AG04450 (cell line): ENCODE measurements at regions not wholly inside any gene's neighbourhood (a gene's known extent, or its start where the extent isn't known, plus 50 kb on each side); places are given as distances from the start of the nearest gene placed in this dataset.
"Not testable (repeated sequence)": the region's sequence is repeated elsewhere in the genome, so short reads cannot be mapped to it uniquely, and the experiment has no call there.

ENCODE experiments used
- CTCF ChIA-PET: fragments of 300-600, 350-600 bp; formaldehyde crosslinking; extraction: SDS; loops from one replicate; lab custom pipeline; 2022; ENCODE audit warnings: antibody characterized with exemption, inconsistent platforms; lab: Charles Lee
- POLR2A ChIA-PET: fragments of 350-600 bp; formaldehyde crosslinking; extraction: SDS; loops from one replicate; lab custom pipeline; 2021; ENCODE audit warnings: antibody characterized with exemption, inconsistent platforms; lab: Yijun Ruan, JAX
- DNase-seq: peaks from one replicate; pipeline ENCODE4 v3.0.0-alpha.2; 2011; ENCODE audit warnings: low read depth, low spot score
- H3K27ac ChIP-seq: one replicate; pipeline ENCODE4 v1.5.1; 2012; ENCODE audit warnings: low read depth, low read length, control low read depth
- H3K27me3 ChIP-seq: one replicate; pipeline ENCODE4 v1.6.0; 2012; ENCODE audit warnings: low read length; ENCODE audit not compliant: control insufficient read depth, insufficient read depth
- H3K4me3 ChIP-seq: 2 replicates; pipeline ENCODE4 v1.5.1; 2011; ENCODE audit warnings: mild to moderate bottlenecking, low read depth, low read length, control low read depth
- H3K9me3 ChIP-seq: 2 replicates; pipeline ENCODE4 v1.5.1; 2012; ENCODE audit warnings: low read length; ENCODE audit not compliant: control insufficient read depth, insufficient read depth
- CTCF ChIP-seq: IDR thresholded peaks from 2 replicates; pipeline ENCODE4 v1.5.1; 2011; ENCODE audit warnings: low read depth, low read length, control low read depth, inconsistent platforms

GRCh38 chr5:18601185-18601584, 966.9 kb downstream of the TAF11L14 start:
- Histone ChIP-seq H3K27me3 (no peaks in the 10 kb centered on the region), H3K27ac (no peak overlapping the region), H3K4me3 (no peak overlapping the region), H3K9me3 (no peaks in the 10 kb centered on the region; the same call in 1 of the 2 replicates)
- no peak for DNase-seq
- ChIA-PET CTCF (no interaction called here), POLR2A (no interaction called here)
- no peak for TF ChIP-seq CTCF

- TF ChIP-seq CTCF, result no peak
- no peaks in the 10 kb centered on the region; the same call in 1 of the 2 replicates for H3K9me3 ChIP-seq
- POLR2A ChIA-PET, result no interaction called here
- no peaks in the 10 kb centered on the region for H3K27me3 ChIP-seq
- CTCF ChIA-PET, result no interaction called here
- no peak for DNase-seq
- no peak overlapping the region for H3K4me3 ChIP-seq
- no peak overlapping the region for H3K27ac ChIP-seq
These were observed 968.1 kb downstream of the TAF11L14 start for GRCh38 chr5:18602402-18602801.

DNA sequence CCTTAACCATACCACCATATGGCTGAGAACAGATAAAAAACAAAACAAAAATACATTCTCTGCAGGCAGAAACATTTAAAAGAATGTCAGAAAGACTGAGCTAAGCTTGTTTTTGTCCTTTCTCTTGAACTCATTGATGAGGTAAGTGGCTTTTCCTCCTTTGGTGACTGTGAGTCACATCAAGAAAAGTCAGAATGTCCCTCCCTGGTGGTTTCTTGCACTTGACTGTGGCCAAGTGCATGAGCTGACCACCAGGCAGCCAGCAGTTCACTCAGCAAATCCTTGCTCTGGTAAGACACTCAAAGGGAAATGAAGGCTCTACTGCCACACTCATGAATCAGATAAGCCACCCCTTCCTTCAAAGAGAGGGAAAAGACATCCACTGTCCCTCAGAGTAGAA, 970.9 kb downstream of the TAF11L14 start:
- CTCF ChIA-PET, result no interaction called here
- Histone ChIP-seq H3K4me3 (no peak overlapping the region), H3K9me3 (no peaks in the 10 kb centered on the region; the same call in 1 of the 2 replicates), H3K27ac (no peak overlapping the region), H3K27me3 (no peaks in the 10 kb centered on the region)
- POLR2A ChIA-PET, result no interaction called here
- TF ChIP-seq CTCF, result no peak
- no peak for DNase-seq

- POLR2A ChIA-PET, result no interaction called here
- H3K9me3 ChIP-seq, result peaks cover 2% of the 10 kb centered on the region; the same call in 1 of the 2 replicates
- CTCF ChIA-PET, result no interaction called here
- no peak overlapping the region for H3K4me3 ChIP-seq
- TF ChIP-seq CTCF, result no peak
- H3K27ac ChIP-seq, result no peak overlapping the region
- DNase-seq, result no peak
- H3K27me3 ChIP-seq, result no peaks in the 10 kb centered on the region
These were observed 973.3 kb downstream of the TAF11L14 start for GRCh38 chr5:18607570-18607969.

DNA sequence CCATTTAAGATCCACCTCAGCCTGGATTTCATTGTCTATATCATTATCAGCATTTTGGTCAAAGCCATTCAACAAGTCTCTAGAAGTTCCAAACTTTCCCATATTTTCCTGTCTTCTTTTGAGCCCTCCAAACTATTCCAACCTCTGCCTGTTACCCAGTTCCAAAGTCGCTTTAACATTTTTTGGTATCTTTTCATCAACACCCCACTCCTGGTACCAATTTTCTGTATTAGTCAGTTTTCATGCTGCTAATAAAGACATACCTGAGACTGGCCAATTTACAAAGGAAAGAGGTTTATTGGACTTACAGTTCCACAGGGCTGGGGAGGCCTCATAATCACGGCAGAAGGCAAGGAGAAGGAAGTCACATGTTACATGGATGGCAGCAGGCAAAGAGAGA, 982.9 kb downstream of the TAF11L14 start:
- POLR2A ChIA-PET, H3K4me3 ChIP-seq, H3K27ac ChIP-seq, H3K27me3 ChIP-seq, H3K9me3 ChIP-seq, CTCF ChIA-PET, DNase-seq: not testable (repeated sequence)
